AG09319 (cell line): ENCODE measurements at regions not wholly inside any gene's neighbourhood (a gene's known extent, or its start where the extent isn't known, plus 50 kb on each side); places are given as distances from the start of the nearest gene placed in this dataset.

Source experiments
- DNase-seq: peaks from one replicate; pipeline ENCODE4 v3.0.0-alpha.2; 2010; ENCODE audit warnings: low read depth; ENCODE audit errors: extremely low read depth
- TF ChIP-seq, protein P1 (sequence below): IDR thresholded peaks from 2 replicates; pipeline ENCODE4 v1.5.1; 2011; ENCODE audit warnings: low read depth, mild to moderate bottlenecking, inconsistent platforms, low read length, moderate library complexity

DNA sequence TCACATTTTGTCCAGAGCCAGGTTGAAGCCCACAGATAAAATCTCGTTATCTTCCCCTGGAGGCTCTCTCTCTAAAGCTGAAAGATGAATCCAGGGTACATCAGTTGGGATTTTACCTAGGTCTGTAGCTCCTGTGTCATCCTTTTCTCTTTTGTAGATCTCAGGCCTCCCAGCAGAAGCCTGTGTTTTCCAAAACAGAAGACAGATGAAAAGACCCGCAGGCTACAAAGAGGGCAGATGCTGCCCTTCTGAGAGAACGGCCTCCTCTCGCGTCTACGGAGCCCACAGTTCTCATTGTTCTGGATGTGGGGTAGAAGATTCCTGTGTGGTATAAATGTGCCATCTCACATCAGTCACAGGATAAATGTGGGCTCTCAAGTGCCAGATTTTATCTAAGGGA, 139.5 kb downstream of the SUCLG1 start:
- TF ChIP-seq, protein P1, sequence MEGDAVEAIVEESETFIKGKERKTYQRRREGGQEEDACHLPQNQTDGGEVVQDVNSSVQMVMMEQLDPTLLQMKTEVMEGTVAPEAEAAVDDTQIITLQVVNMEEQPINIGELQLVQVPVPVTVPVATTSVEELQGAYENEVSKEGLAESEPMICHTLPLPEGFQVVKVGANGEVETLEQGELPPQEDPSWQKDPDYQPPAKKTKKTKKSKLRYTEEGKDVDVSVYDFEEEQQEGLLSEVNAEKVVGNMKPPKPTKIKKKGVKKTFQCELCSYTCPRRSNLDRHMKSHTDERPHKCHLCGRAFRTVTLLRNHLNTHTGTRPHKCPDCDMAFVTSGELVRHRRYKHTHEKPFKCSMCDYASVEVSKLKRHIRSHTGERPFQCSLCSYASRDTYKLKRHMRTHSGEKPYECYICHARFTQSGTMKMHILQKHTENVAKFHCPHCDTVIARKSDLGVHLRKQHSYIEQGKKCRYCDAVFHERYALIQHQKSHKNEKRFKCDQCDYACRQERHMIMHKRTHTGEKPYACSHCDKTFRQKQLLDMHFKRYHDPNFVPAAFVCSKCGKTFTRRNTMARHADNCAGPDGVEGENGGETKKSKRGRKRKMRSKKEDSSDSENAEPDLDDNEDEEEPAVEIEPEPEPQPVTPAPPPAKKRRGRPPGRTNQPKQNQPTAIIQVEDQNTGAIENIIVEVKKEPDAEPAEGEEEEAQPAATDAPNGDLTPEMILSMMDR, result no peak
- no peak for DNase-seq

DNA sequence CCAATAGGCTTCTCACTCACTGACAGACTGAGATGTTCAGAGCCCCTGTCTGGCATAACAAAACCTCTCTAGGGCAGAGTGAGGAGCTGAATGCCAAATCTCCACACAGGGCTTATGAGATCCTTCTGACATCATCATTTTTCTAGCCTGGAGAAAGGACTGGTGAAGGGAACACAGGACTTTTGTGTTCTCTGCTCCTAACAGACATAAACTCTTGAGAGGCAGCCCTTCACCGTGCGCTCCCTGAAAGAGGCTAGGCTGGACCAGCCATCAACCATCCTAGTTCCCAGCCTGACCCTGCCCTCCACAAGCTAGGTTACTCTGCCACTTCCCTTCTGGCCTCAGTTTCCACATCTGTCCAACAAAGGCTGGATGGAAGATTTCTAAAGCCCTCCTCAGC, 141.9 kb downstream of the SUCLG1 start:
- TF ChIP-seq, protein P1, result no peak
- DNase-seq, result no peak

DNA sequence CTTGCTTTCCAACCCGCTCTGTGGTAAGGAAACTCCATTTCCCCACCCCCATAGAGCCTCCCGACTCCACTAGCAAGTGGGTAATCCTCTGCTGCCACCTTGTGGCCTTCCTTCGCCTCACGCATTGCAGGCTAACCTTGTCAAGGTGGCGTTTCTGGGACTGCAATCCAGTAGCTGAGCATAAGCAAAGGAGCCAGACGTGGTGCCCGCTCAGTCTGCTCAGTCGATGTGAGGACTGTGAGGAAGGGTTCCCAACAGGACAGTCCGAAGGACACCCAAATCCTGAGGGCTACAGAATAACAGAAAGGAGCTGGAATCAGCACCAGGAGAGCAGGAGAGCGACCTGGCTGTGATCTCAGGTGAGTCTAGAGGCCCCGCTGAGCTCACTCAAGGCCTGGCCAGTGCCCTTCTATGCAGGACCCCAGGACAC, 144.2 kb downstream of the SUCLG1 start:
- TF ChIP-seq, protein P1, result peak; percentile 99
- DNase-seq, result peak; percentile 42

DNA sequence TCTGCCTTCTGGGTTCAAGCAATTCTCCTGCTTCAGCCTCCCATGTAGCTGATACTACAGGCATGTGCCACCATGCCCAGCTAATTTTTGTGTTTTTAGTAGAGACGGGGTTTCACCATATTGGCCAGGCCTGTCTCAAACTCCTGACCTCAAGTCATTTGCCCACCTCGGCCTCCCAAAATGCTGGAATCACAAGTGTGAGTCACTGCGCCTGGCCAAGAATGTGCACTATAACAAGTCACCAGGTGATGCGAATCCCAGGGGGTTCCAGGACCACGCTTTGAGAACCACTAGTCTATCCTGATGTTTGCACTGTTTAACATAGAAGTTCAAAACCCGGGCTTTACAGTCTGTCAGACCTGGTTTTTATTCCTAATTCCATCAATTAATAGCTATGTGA, 144.8 kb downstream of the SUCLG1 start:
- TF ChIP-seq, protein P1, result no peak

DNA sequence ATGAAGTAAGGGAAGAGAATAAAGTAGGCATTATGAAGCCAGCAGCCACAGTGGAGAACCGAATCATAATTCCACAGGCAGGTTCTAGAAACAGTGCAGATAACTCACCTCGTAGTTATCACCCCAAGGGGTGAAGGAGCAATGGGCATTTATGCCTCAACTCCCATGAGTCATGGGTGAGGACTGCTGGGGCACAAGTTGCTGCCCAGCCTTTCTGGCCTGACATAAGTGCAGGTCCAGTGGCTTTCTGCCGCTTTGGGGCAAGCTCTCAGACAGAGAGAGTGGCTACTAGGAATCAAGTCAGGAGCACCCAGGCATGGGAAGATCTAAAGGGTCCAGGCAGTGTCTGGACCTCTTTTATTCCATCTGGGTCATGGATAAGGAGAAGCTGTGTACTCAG, 149.8 kb downstream of the SUCLG1 start:
- DNase-seq, result no peak
- TF ChIP-seq, protein P1, result no peak

More for the DNA sequence above, 144.8 kb downstream of the SUCLG1 start:
- DNase-seq, result no peak

DNA sequence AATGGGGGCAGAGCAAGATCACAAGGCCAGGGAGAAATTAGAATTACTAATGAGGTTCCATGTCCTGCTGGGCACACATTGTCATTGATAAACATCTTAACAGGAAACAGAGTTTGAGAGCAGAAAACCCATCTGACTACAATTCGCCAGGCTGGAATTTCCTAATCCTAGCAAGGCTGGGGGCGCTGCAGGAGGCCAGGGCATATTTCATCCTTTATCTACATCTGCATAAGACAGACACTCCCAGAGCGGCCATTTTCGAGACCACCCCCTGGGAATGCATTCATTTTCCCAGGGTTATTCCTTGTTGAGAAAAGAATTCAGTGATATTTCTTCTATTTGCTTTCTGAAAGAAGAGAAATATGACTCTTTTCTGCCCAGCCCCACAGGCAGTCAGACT, 152.7 kb downstream of the SUCLG1 start:
- no peak for DNase-seq
- TF ChIP-seq, protein P1, result no peak

DNA sequence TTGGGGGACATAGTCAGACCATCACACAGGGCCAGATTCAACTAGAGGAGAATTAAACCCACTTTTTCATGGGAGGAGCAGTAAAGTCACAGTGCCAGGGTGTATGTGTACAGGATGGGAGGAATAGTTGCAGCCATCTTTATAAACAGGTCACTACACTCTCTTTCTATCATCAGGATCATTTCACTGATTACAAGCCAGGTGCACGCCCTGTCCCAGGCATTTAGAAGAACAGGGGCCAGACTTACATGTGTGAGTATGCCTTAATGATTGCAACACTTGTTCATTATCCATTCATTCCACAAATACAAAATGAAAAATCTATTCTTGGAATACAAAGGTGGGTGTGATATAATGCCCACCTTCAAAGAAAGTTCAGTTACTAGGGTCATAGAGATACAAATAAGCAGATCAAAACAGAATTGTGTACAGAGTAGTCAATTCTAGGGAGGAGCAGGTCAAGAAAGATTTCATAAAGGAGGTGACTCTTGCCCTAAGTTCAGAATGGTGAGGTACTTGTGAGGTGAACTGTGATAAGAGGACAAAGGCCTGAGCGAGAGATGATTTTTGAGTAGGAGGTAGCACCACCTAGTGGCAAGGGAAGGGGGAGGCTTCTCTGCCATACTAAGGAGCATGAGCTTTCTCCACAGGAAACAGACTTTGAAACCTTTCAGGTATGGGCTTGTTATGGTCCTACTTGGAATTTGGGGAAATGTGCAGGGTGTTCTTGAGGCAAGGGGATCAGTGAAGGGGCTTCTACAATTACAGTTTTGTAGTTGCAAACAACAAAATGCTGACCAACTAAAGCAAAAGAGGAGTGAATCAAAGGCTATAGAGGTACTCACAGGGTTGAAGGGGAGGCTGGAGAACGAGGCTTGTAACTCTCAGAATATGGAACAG, 156.3 kb downstream of the SUCLG1 start:
- TF ChIP-seq, protein P1, result peak; percentile 85
- no peak for DNase-seq
